MM.1S (cell line): ENCODE measurements at regions not wholly inside any gene's neighbourhood (a gene's known extent, or its start where the extent isn't known, plus 50 kb on each side); places are given as distances from the start of the nearest gene placed in this dataset.

Experiments
- CTCF ChIP-seq: fragments of 300-600 bp; sonication (generic); IDR thresholded peaks from 2 replicates; pipeline ENCODE4 v1.5.1; 2016; ENCODE audit warnings: antibody characterized with exemption, low read length, mixed read lengths
- EZH2phosphoT487 ChIP-seq: fragments of 300-600 bp; sonication (generic); IDR thresholded peaks from 2 replicates; pipeline ENCODE4 v1.6.1; 2018; ENCODE audit warnings: antibody characterized with exemption, low read length

- no peak for TF ChIP-seq CTCF
- no peak for TF ChIP-seq EZH2phosphoT487
These were observed 75.2 kb upstream of the ENPP6 start for GRCh38 chr4:184292877-184293276.
